ENCODE measurements at regions not wholly inside any gene's neighbourhood (a gene's known extent, or its start where the extent isn't known, plus 50 kb on each side); places are given as distances from the start of the nearest gene placed in this dataset.

DNA sequence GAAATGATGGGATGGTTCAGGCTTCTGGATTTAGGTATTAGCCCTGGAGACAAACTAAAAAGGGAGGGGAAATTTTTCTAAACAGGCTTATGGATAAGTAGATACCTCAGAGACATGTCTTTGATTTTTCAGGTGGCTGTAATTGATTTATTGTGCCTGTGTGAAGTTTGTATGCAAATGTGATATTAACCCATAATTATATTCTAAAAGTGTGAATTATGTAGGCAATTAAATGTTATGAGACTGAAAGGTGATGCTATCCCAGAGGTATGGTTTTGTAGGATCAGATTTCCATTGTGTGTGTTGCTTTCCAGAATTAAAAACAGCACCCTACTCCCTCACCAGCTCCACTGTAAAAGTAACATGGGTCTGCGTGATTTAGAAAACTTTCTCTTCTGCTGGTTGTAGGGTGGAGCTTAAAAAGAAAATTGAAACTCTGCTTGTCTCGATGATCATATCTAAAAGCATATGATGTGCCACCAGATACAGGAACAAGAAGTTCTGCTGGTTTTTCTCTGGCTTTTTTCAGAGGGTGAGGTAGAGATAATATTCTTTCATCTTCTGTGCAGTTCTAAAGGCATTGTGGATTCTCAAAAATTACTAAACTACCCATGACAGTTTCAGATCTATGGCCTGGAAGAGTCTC is 71.8 kb upstream of the TAF11L2 start:
- DNase-seq, result no peak
- intact Hi-C loops (cut with DNase I), result no loop called here
- H3K9me3 ChIP-seq, result no peaks in the 10 kb centered on the region
- no peak overlapping the region for H3K27ac ChIP-seq
- H3K27me3 ChIP-seq, result no peaks in the 10 kb centered on the region
- 75 to 76% methylated on average over 2 of the region's 2 CpGs for WGBS, 2 donors
- TF ChIP-seq CTCF (IDR thresholded peaks at IDR 0.05), result no peak
- TF ChIP-seq POLR2A (IDR thresholded peaks at IDR 0.05), result no peak
- H3K36me3 ChIP-seq, result no peaks in the 10 kb centered on the region
- H3K4me1 ChIP-seq, result peaks cover 0 to 18% (median 0%) of the 10 kb centered on the region in 3 donors
- no peak overlapping the region for H3K4me3 ChIP-seq

DNA sequence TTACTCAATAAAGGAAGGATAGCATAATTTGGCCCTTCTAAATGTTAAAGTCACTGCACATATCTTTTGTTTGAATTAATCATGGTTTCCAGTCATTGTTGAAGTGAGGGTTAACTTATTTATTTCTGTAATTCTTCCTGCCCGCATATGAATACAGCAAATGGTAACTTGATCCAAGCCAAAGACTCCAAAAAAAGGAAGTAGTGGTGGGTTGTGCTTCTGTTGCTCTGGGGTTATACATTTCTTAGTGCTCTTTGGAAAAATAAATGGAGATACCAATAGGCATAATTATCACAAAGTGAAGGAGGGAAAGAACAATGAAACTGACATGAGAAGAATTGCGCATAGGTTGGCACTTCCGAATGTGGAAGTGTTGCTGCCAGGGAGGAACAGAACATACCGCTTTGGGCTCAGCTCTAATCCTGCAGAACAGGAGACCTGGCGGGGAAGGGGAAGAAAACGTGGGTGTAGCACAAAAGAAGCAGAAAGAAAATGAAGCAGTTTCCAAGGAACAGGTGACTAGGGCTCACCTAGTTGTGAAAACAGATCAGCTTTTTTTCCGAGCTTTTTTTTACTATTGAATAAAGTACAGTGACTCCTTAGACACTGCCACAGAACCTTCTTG is 69.7 kb upstream of the TAF11L2 start:
- Histone ChIP-seq H3K4me3 (no peak overlapping the region), H3K27me3 (no peaks in the 10 kb centered on the region), H3K4me1 (peaks cover 0 to 20% (median 0%) of the 10 kb centered on the region in 3 donors), H3K36me3 (no peaks in the 10 kb centered on the region), H3K27ac (no peak overlapping the region), H3K9me3 (no peaks in the 10 kb centered on the region)
- TF ChIP-seq CTCF (IDR thresholded peaks at IDR 0.05) (no peak), POLR2A (IDR thresholded peaks at IDR 0.05) (no peak)
- no peak for DNase-seq
- intact Hi-C loops (cut with DNase I), result no loop called here
- 34 to 44% methylated on average over 7 of the region's 7 CpGs for WGBS, 2 donors

DNA sequence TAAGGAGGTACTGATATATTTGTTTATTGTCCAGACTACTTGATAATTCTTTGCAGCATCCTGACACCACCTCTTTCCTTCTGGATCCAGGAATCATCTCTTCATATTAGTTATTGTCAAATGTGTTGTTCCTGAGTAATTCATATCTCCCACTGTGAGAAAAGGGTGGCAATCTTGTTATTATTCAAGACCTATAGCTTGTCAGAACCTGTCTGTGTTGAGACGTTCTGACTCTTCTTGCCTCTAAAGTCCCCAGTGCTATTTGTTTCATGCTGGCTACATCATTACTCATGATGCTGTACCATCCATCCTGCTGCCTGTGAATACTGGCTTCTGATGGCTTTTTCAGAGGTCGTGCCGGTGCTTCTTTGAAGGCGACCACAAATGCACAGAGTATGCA is 68.7 kb upstream of the TAF11L2 start:
- Histone ChIP-seq H3K27me3 (no peaks in the 10 kb centered on the region), H3K4me1 (peaks cover 0 to 29% (median 0%) of the 10 kb centered on the region in 3 donors), H3K27ac (no peak overlapping the region), H3K4me3 (no peak overlapping the region), H3K9me3 (no peaks in the 10 kb centered on the region), H3K36me3 (no peaks in the 10 kb centered on the region)
- intact Hi-C loops (cut with DNase I), result no loop called here
- TF ChIP-seq POLR2A (IDR thresholded peaks at IDR 0.05), result no peak
- 45 to 59% methylated on average over 4 of the region's 4 CpGs for WGBS, 2 donors
- no peak for DNase-seq

DNA sequence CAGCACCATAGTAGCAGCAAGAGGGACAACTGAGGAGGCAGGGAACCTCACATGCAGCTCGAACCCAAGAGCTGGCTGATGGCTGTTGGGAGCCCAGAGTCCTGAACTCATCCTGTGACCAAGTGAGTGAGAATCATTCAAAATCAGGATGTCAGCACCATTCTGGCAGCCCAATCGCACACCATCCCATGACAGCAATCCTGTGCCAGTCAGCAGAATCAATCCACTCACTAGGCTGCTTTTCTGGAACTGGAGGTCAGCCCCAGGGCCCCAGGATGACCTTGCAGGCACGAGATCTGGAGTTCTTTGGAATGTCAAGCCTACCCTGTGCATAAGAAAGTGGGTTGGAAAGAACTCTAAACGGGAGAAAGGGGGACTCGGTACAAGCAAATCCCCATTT is 67.8 kb upstream of the TAF11L2 start:
- TF ChIP-seq CTCF (IDR thresholded peaks at IDR 0.05) (no peak), POLR2A (IDR thresholded peaks at IDR 0.05) (no peak)
- H3K27ac ChIP-seq, result no peak overlapping the region
- no peaks in the 10 kb centered on the region for H3K27me3 ChIP-seq
- DNase-seq, result no peak
- no peaks in the 10 kb centered on the region for H3K9me3 ChIP-seq
- no peak overlapping the region for H3K4me3 ChIP-seq
- H3K36me3 ChIP-seq, result no peaks in the 10 kb centered on the region
- WGBS, 2 donors, result 61 to 63% methylated on average over 3 of the region's 5 CpGs
- intact Hi-C loops (cut with DNase I), result no loop called here
- H3K4me1 ChIP-seq, result peaks cover 0 to 29% (median 0%) of the 10 kb centered on the region in 3 donors

DNA sequence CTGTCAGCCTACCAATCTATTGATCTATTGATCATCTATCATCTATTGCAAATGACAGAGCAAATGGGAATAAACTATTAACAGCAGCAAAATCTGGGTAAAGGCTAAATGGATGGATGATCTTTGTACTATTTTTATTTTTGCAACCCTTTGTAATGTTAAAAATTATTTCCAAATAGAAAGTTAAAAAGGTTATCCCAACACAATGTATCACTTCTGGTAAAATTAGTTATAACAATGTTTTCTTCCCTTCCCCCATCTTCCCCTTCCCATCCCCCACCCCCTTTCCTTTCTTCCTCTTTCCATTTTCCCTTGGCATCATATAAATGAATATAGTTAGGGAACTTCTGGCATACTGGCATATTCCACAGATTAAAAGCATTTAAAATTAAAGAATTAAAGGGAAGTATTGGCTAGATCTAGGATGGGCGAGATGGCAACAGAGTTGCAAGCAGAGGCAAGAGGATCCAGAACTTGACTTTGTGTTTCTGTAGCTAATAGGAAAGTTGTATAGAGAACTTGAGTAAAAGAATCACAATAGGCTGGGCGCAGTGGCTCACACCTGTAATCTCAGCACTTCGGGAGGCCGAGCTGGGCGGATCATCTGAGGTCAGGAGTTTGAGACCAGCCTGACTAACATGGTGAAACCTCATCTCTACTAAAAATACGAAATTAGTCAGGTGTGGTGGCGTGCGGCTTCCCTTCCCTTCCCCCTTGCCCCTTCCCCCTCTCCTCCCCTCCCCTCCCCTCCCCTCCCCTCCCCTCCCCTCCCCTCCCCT is 66.6 kb upstream of the TAF11L2 start:
- H3K27me3 ChIP-seq, result no peaks in the 10 kb centered on the region
- TF ChIP-seq CTCF (IDR thresholded peaks at IDR 0.05) (no peak), POLR2A (IDR thresholded peaks at IDR 0.05) (no peak)
- H3K27ac ChIP-seq, result no peak overlapping the region
- no peaks in the 10 kb centered on the region for H3K9me3 ChIP-seq
- intact Hi-C loops (cut with DNase I), result no loop called here
- H3K4me1 ChIP-seq, result peaks cover 0 to 37% (median 7%) of the 10 kb centered on the region in 3 donors
- H3K4me3 ChIP-seq, result no peak overlapping the region
- WGBS, 2 donors, result 59 to 85% methylated on average over 8 of the region's 8 CpGs
- no peaks in the 10 kb centered on the region for H3K36me3 ChIP-seq
- no peak for DNase-seq
